Dendritic cell treated with granulocyte-macrophage colony-stimulating factor and Interleukin-4, amounts not matched to agents 40 ng/mL and 50 ng/mL, for 4 days (primary cell): ENCODE measurements at regions not wholly inside any gene's neighbourhood (a gene's known extent, or its start where the extent isn't known, plus 50 kb on each side); places are given as distances from the start of the nearest gene placed in this dataset.

Experiments
- H3K27ac Mint-ChIP-seq: one replicate; pipeline ENCODE4 v1.8.0; 2022; ENCODE audit warnings: mild to moderate bottlenecking, mixed read lengths
- H3K27me3 Mint-ChIP-seq: one replicate; pipeline ENCODE4 v1.8.0; 2022; ENCODE audit warnings: mild to moderate bottlenecking, mixed read lengths
- H3K36me3 Mint-ChIP-seq: one replicate; pipeline ENCODE4 v1.8.0; 2022; ENCODE audit warnings: low read depth, mixed read lengths
- H3K4me1 Mint-ChIP-seq: one replicate; pipeline ENCODE4 v1.8.0; 2022; ENCODE audit warnings: low read depth, mixed read lengths
- H3K4me3 Mint-ChIP-seq: one replicate; pipeline ENCODE4 v1.8.0; 2022; ENCODE audit warnings: mild to moderate bottlenecking, moderate library complexity, mixed read lengths
- H3K9me3 Mint-ChIP-seq: one replicate; pipeline ENCODE4 v1.8.0; 2022; ENCODE audit warnings: mixed read lengths
- intact Hi-C: fragments of 100-400 bp; cut with micrococcal nuclease; formaldehyde crosslinking; loops from one replicate; pipeline ENCODE4 v1.15.0; 2022

- Mint-ChIP-seq H3K36me3 (no peaks in the 10 kb centered on the region), H3K4me3 (no peak overlapping the region), H3K27ac (no peak overlapping the region), H3K27me3 (no peaks in the 10 kb centered on the region), H3K4me1 (peaks cover 9% of the 10 kb centered on the region), H3K9me3 (peaks cover 8% of the 10 kb centered on the region)
- intact Hi-C loops = no loop called here
Measured at GRCh38 chr4:129598582-129598981, 502.6 kb downstream of the C4orf33 start.

- H3K4me1 Mint-ChIP-seq = peaks cover 12% of the 10 kb centered on the region
- intact Hi-C loops = no loop called here
- H3K27me3 Mint-ChIP-seq = no peaks in the 10 kb centered on the region
- no peaks in the 10 kb centered on the region for H3K36me3 Mint-ChIP-seq
- H3K9me3 Mint-ChIP-seq = peaks cover 8% of the 10 kb centered on the region
- H3K27ac Mint-ChIP-seq = no peak overlapping the region
- H3K4me3 Mint-ChIP-seq = no peak overlapping the region
Measured at GRCh38 chr4:129600898-129601297, 504.9 kb downstream of the C4orf33 start.

GRCh38 chr4:129602447-129602846, 506.5 kb downstream of the C4orf33 start:
- intact Hi-C loops = no loop called here
- no peaks in the 10 kb centered on the region for H3K36me3 Mint-ChIP-seq
- H3K27me3 Mint-ChIP-seq = no peaks in the 10 kb centered on the region
- H3K27ac Mint-ChIP-seq = no peak overlapping the region
- peaks cover 8% of the 10 kb centered on the region for H3K9me3 Mint-ChIP-seq
- H3K4me3 Mint-ChIP-seq = no peak overlapping the region
- H3K4me1 Mint-ChIP-seq = peaks cover 12% of the 10 kb centered on the region

- Mint-ChIP-seq H3K9me3 (peaks cover 8% of the 10 kb centered on the region), H3K4me3 (no peak overlapping the region), H3K4me1 (peaks cover 12% of the 10 kb centered on the region), H3K27me3 (no peaks in the 10 kb centered on the region), H3K27ac (no peak overlapping the region), H3K36me3 (no peaks in the 10 kb centered on the region)
- intact Hi-C loops = no loop called here
Measured at GRCh38 chr4:129603241-129603931, 507.4 kb downstream of the C4orf33 start.

GRCh38 chr4:129604632-129605255, 508.8 kb downstream of the C4orf33 start:
- Mint-ChIP-seq H3K36me3 (no peaks in the 10 kb centered on the region), H3K4me1 (peaks cover 12% of the 10 kb centered on the region), H3K4me3 (no peak overlapping the region), H3K27me3 (no peaks in the 10 kb centered on the region), H3K27ac (no peak overlapping the region), H3K9me3 (peaks cover 8% of the 10 kb centered on the region)
- intact Hi-C loops = no loop called here

- no peaks in the 10 kb centered on the region for H3K9me3 Mint-ChIP-seq
Measured at GRCh38 chr4:129614611-129615010, 518.7 kb downstream of the C4orf33 start.

GRCh38 chr4:129622566-129622965, 526.6 kb downstream of the C4orf33 start:
- intact Hi-C loops = no loop called here
- peaks cover 1% of the 10 kb centered on the region for H3K27me3 Mint-ChIP-seq
- H3K9me3 Mint-ChIP-seq = peaks cover 6% of the 10 kb centered on the region
- no peak overlapping the region for H3K4me3 Mint-ChIP-seq
- H3K36me3 Mint-ChIP-seq = no peaks in the 10 kb centered on the region
- no peak overlapping the region for H3K27ac Mint-ChIP-seq
- H3K4me1 Mint-ChIP-seq = no peaks in the 10 kb centered on the region

More at GRCh38 chr4:129614611-129615010, 518.7 kb downstream of the C4orf33 start:
- H3K27me3 Mint-ChIP-seq = peaks cover 1% of the 10 kb centered on the region
- no peaks in the 10 kb centered on the region for H3K36me3 Mint-ChIP-seq
- no peak overlapping the region for H3K4me3 Mint-ChIP-seq
- intact Hi-C loops = no loop called here
- H3K27ac Mint-ChIP-seq = no peak overlapping the region
- no peaks in the 10 kb centered on the region for H3K4me1 Mint-ChIP-seq

GRCh38 chr4:129623233-129623875, 527.4 kb downstream of the C4orf33 start:
- H3K27ac Mint-ChIP-seq = no peak overlapping the region
- no peaks in the 10 kb centered on the region for H3K36me3 Mint-ChIP-seq
- H3K4me3 Mint-ChIP-seq = no peak overlapping the region

GRCh38 chr4:129641179-129641578, 545.2 kb downstream of the C4orf33 start:
- Mint-ChIP-seq H3K36me3 (no peaks in the 10 kb centered on the region), H3K9me3 (no peaks in the 10 kb centered on the region), H3K4me1 (no peaks in the 10 kb centered on the region), H3K4me3 (no peak overlapping the region), H3K27me3 (no peaks in the 10 kb centered on the region), H3K27ac (no peak overlapping the region)
- intact Hi-C loops = loop anchor here (1.0 to 5.0 kb wide), 4 partner anchors 114 to 424 kb away; no protein-coding TSS in a partner anchor

More at GRCh38 chr4:129623233-129623875, 527.4 kb downstream of the C4orf33 start:
- intact Hi-C loops = no loop called here
- Mint-ChIP-seq H3K4me1 (no peaks in the 10 kb centered on the region), H3K27me3 (no peaks in the 10 kb centered on the region), H3K9me3 (peaks cover 6% of the 10 kb centered on the region)

GRCh38 chr4:129645461-129645860, 549.5 kb downstream of the C4orf33 start:
- no peak overlapping the region for H3K27ac Mint-ChIP-seq
- H3K9me3 Mint-ChIP-seq = no peaks in the 10 kb centered on the region
- no peaks in the 10 kb centered on the region for H3K4me1 Mint-ChIP-seq
- H3K27me3 Mint-ChIP-seq = no peaks in the 10 kb centered on the region
- H3K4me3 Mint-ChIP-seq = no peak overlapping the region
- intact Hi-C loops = no loop called here
- no peaks in the 10 kb centered on the region for H3K36me3 Mint-ChIP-seq

GRCh38 chr4:129668092-129668491, 572.1 kb downstream of the C4orf33 start:
- no peak overlapping the region for H3K27ac Mint-ChIP-seq
- H3K27me3 Mint-ChIP-seq = no peaks in the 10 kb centered on the region
- H3K36me3 Mint-ChIP-seq = no peaks in the 10 kb centered on the region
- no peaks in the 10 kb centered on the region for H3K9me3 Mint-ChIP-seq
- no peaks in the 10 kb centered on the region for H3K4me1 Mint-ChIP-seq
- intact Hi-C loops = no loop called here
- H3K4me3 Mint-ChIP-seq = no peak overlapping the region

GRCh38 chr4:129672941-129673340, 577.0 kb downstream of the C4orf33 start:
- no peak overlapping the region for H3K27ac Mint-ChIP-seq
- no peaks in the 10 kb centered on the region for H3K36me3 Mint-ChIP-seq
- H3K9me3 Mint-ChIP-seq = peaks cover 17% of the 10 kb centered on the region
- H3K27me3 Mint-ChIP-seq = no peaks in the 10 kb centered on the region
- H3K4me1 Mint-ChIP-seq = no peaks in the 10 kb centered on the region
- no peak overlapping the region for H3K4me3 Mint-ChIP-seq
- intact Hi-C loops = no loop called here

GRCh38 chr4:129675036-129675435, 579.1 kb downstream of the C4orf33 start:
- H3K9me3 Mint-ChIP-seq = peaks cover 17% of the 10 kb centered on the region
- H3K4me1 Mint-ChIP-seq = no peaks in the 10 kb centered on the region
- H3K36me3 Mint-ChIP-seq = no peaks in the 10 kb centered on the region
- no peak overlapping the region for H3K4me3 Mint-ChIP-seq
- no peaks in the 10 kb centered on the region for H3K27me3 Mint-ChIP-seq
- intact Hi-C loops = no loop called here
- no peak overlapping the region for H3K27ac Mint-ChIP-seq

GRCh38 chr4:129676934-129677333, 581.0 kb downstream of the C4orf33 start:
- Mint-ChIP-seq H3K9me3 (peaks cover 17% of the 10 kb centered on the region), H3K27me3 (no peaks in the 10 kb centered on the region)

More at GRCh38 chr4:129676934-129677333, 581.0 kb downstream of the C4orf33 start:
- H3K27ac Mint-ChIP-seq = no peak overlapping the region
- H3K36me3 Mint-ChIP-seq = no peaks in the 10 kb centered on the region
- H3K4me1 Mint-ChIP-seq = no peaks in the 10 kb centered on the region
- intact Hi-C loops = no loop called here
- no peak overlapping the region for H3K4me3 Mint-ChIP-seq
